ENCODE measurements at regions not wholly inside any gene's neighbourhood (a gene's known extent, or its start where the extent isn't known, plus 50 kb on each side); places are given as distances from the start of the nearest gene placed in this dataset.

- no peak for ATAC-seq
- Histone ChIP-seq H3K79me2 (ENCODE audit: insufficient read depth, low read length) (no peaks in the 10 kb centered on the region), H3K4me1 (ENCODE audit: control insufficient read depth in 1 of 2, insufficient read depth in 2 of 2, low read length in 2 of 2) (no peaks in the 10 kb centered on the region), H4K20me1 (ENCODE audit: insufficient read depth) (no peaks in the 10 kb centered on the region), H3K36me3 (ENCODE audit: control insufficient read depth in 1 of 2, insufficient read depth in 2 of 2, low read length in 2 of 2) (no peaks in the 10 kb centered on the region), H2AFZ (ENCODE audit: low read depth, low read length, poor library complexity, severe bottlenecking) (no peak overlapping the region), H3K9me2 (ENCODE audit: insufficient read depth) (no peaks in the 10 kb centered on the region), H3K27me3 (ENCODE audit: insufficient read depth, low read length) (no peaks in the 10 kb centered on the region), H3K4me3 (replicated peaks in 1 of 2; ENCODE audit: low read depth in 1 of 2, low read length in 2 of 2) (no peak overlapping the region), H3K9ac (ENCODE audit: low read length) (no peak overlapping the region), H3K27ac (ENCODE audit: low read depth, low read length) (no peak overlapping the region), H3K4me2 (ENCODE audit: low read length) (no peak overlapping the region), H3K9me3 (ENCODE audit: control insufficient read depth in 1 of 2, insufficient read depth in 1 of 2, low read depth in 1 of 2, low read length in 2 of 2) (peaks cover 0 to 16% of the 10 kb centered on the region in 2 experiments; a peak in 2 of 4 replicates)
- no peak for DNase-seq (ENCODE audit: low read depth, low spot score)
- POLR2A ChIA-PET: no interaction called here
- TF ChIP-seq POLR2AphosphoS5 (IDR thresholded peaks at IDR 0.05; ENCODE audit: low read depth, low read length) (no peak), SIN3A (IDR thresholded peaks at IDR 0.05; ENCODE audit: low read depth) (no peak), CEBPB (IDR thresholded peaks at IDR 0.05; ENCODE audit: low read depth) (no peak), YY1 (IDR thresholded peaks at IDR 0.05; ENCODE audit: extremely low read depth, insufficient replicate concordance, low read depth, low read length) (no peak), SP1 (IDR thresholded peaks at IDR 0.05; ENCODE audit: low read depth) (no peak)
- BruUV-seq (replicated peaks): no TSS peak
- CTCF ChIA-PET: no interaction called here
- RAD21 ChIA-PET (ENCODE audit: low non-redundant PET in 1 of 2, low total read pairs in 2 of 2, uncharacterized antibody in 2 of 2, unreplicated experiment in 2 of 2): no interaction called here
- intact Hi-C loops (cut with micrococcal nuclease): no loop called here
Observed at GRCh38 chr22:48574776-48575617, 1252.7 kb downstream of the BRD1 start.

GRCh38 chr22:48573766-48574165 is 1253.9 kb downstream of the BRD1 start:
- H3K9me2 ChIP-seq (ENCODE audit: insufficient read depth): no peaks in the 10 kb centered on the region
- no peaks in the 10 kb centered on the region for H3K27me3 ChIP-seq (ENCODE audit: insufficient read depth, low read length)
- no peaks in the 10 kb centered on the region for H4K20me1 ChIP-seq (ENCODE audit: insufficient read depth)
- no peaks in the 10 kb centered on the region for H3K4me1 ChIP-seq (ENCODE audit: control insufficient read depth in 1 of 2, insufficient read depth in 2 of 2, low read length in 2 of 2)
- H3K4me3 ChIP-seq (replicated peaks in 1 of 2; ENCODE audit: low read depth in 1 of 2, low read length in 2 of 2): no peak overlapping the region
- ChIA-PET RAD21 (ENCODE audit: low non-redundant PET in 1 of 2, low total read pairs in 2 of 2, uncharacterized antibody in 2 of 2, unreplicated experiment in 2 of 2) (no interaction called here), CTCF (no interaction called here), POLR2A (no interaction called here)
- no peak overlapping the region for H3K4me2 ChIP-seq (ENCODE audit: low read length)
- peaks cover 0 to 16% of the 10 kb centered on the region in 2 experiments; a peak in 2 of 4 replicates for H3K9me3 ChIP-seq (ENCODE audit: control insufficient read depth in 1 of 2, insufficient read depth in 1 of 2, low read depth in 1 of 2, low read length in 2 of 2)
- H2AFZ ChIP-seq (ENCODE audit: low read depth, low read length, poor library complexity, severe bottlenecking): no peak overlapping the region
- H3K79me2 ChIP-seq (ENCODE audit: insufficient read depth, low read length): no peaks in the 10 kb centered on the region
- no peaks in the 10 kb centered on the region for H3K36me3 ChIP-seq (ENCODE audit: control insufficient read depth in 1 of 2, insufficient read depth in 2 of 2, low read length in 2 of 2)
- intact Hi-C loops (cut with micrococcal nuclease): no loop called here
- no peak overlapping the region for H3K27ac ChIP-seq (ENCODE audit: low read depth, low read length)
- ATAC-seq (no peak), DNase-seq (ENCODE audit: low read depth, low spot score) (no peak)
- no peak overlapping the region for H3K9ac ChIP-seq (ENCODE audit: low read length)
- BruUV-seq (replicated peaks): no TSS peak
- TF ChIP-seq EZH2 (IDR thresholded peaks at IDR 0.05) (no peak), SIN3A (IDR thresholded peaks at IDR 0.05; ENCODE audit: low read depth) (no peak), ZNF274 (IDR thresholded peaks at IDR 0.05; ENCODE audit: low read depth, low read length) (no peak), CBX3 (IDR thresholded peaks at IDR 0.05; ENCODE audit: low read depth) (no peak), TCF7L2 (IDR thresholded peaks at IDR 0.05; ENCODE audit: borderline replicate concordance, extremely low read depth, insufficient read depth, insufficient read length) (no peak), ZBTB33 (IDR thresholded peaks at IDR 0.05; ENCODE audit: extremely low read depth, insufficient replicate concordance, low read length) (no peak), POLR2A (IDR thresholded peaks at IDR 0.05; ENCODE audit: borderline replicate concordance, extremely low read depth, insufficient read depth, insufficient read length) (no peak), EZH2phosphoT487 (IDR thresholded peaks at IDR 0.05; ENCODE audit: borderline replicate concordance) (no peak), ZFX (IDR thresholded peaks at IDR 0.05) (no peak), RAD21 (IDR thresholded peaks at IDR 0.05; ENCODE audit: low read depth) (no peak), ELF1 (IDR thresholded peaks at IDR 0.05; ENCODE audit: borderline replicate concordance, low read depth) (no peak), CTCF (IDR thresholded peaks at IDR 0.05 in 2 of 3, conservative IDR thresholded peaks at IDR 0.05 in 1 of 3; ENCODE audit: borderline replicate concordance in 1 of 3, insufficient read depth in 1 of 3, low read depth in 2 of 3, low read length in 2 of 3) (no peak), YY1 (IDR thresholded peaks at IDR 0.05; ENCODE audit: extremely low read depth, insufficient replicate concordance, low read depth, low read length) (no peak)
